ENCODE measurements at regions not wholly inside any gene's neighbourhood (a gene's known extent, or its start where the extent isn't known, plus 50 kb on each side); places are given as distances from the start of the nearest gene placed in this dataset.

GRCh38 chr7:12146813-12147212 lies 64.3 kb upstream of the TMEM106B start:
- TF ChIP-seq POLR2A (IDR thresholded peaks at IDR 0.05; ENCODE audit: low read depth, low read length): no peak
- TF ChIP-seq CTCF (conservative IDR thresholded peaks at IDR 0.05; ENCODE audit: low read depth, low read length): no peak
- no peak for TF ChIP-seq ELK1 (IDR thresholded peaks at IDR 0.05; ENCODE audit: borderline replicate concordance, low read depth, low read length)
- TF ChIP-seq CEBPB (IDR thresholded peaks at IDR 0.05; ENCODE audit: low read depth, low read length): no peak
